ENCODE measurements at regions not wholly inside any gene's neighbourhood (a gene's known extent, or its start where the extent isn't known, plus 50 kb on each side); places are given as distances from the start of the nearest gene placed in this dataset.

DNA sequence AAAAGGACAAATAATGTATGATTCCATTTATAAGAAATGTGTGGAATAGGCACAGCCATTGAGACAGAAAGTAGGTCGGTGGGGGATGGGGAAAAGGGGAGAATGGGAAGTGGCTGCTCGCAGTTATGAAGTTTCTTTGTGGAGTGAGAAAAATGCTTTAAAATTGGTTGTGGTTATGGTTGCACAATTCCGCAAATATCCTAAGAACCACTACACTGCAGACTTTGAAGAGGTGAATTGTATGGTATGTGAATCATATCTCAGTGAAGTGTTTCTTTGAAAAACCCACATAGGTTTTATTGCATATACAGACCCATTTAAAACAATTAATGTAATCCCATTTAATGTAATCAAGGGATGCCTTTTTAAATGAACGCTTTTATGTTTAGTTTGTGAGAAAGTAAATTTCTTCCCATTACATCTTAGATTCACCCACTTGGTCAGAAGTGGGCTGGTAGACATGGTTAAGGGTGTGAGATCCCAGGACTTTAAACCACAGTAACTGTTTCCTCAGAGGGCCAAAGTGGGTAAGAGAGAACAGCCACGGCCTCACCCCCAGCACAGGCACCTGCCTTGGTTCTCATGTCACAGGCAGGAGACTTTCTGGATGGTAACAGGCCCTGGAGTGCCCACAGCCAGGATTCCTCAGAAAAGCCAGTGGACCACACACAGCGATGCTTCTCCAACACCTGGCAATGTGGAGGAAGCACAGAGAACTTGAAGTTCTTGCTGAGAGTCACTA, 119.3 kb upstream of the GJB6 start:
- Mint-ChIP-seq H3K36me3 (no peaks in the 10 kb centered on the region), H3K27ac (no peak overlapping the region), H3K9me3 (peaks cover 11% of the 10 kb centered on the region), H3K4me1 (peaks cover 11% of the 10 kb centered on the region), H3K27me3 (ENCODE audit: low read depth) (no peaks in the 10 kb centered on the region; the same call in 1 of the 2 replicates), H3K4me3 (no peak overlapping the region)
- ATAC-seq (no peak), DNase-seq (ENCODE audit: low spot score) (no peak)
- CTCF ChIA-PET = no interaction called here
- no peak for TF ChIP-seq JAZF1 (CRISPR knock-in tag; IDR thresholded peaks at IDR 0.05)
- TF ChIP-seq, protein P1, sequence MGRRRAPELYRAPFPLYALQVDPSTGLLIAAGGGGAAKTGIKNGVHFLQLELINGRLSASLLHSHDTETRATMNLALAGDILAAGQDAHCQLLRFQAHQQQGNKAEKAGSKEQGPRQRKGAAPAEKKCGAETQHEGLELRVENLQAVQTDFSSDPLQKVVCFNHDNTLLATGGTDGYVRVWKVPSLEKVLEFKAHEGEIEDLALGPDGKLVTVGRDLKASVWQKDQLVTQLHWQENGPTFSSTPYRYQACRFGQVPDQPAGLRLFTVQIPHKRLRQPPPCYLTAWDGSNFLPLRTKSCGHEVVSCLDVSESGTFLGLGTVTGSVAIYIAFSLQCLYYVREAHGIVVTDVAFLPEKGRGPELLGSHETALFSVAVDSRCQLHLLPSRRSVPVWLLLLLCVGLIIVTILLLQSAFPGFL (CRISPR knock-in tag; IDR thresholded peaks at IDR 0.05; ENCODE audit: borderline replicate concordance) = no peak
- TF ChIP-seq ELF4 (CRISPR knock-in tag; IDR thresholded peaks at IDR 0.05; ENCODE audit: low read depth) = no peak
- TF ChIP-seq TEAD1 (CRISPR knock-in tag; IDR thresholded peaks at IDR 0.05) = no peak
- TF ChIP-seq ZNF396 (CRISPR knock-in tag; IDR thresholded peaks at IDR 0.05; ENCODE audit: borderline replicate concordance) = no peak
- TF ChIP-seq SOX15 (CRISPR knock-in tag; IDR thresholded peaks at IDR 0.05) = no peak
- TF ChIP-seq ETV6 (CRISPR knock-in tag; IDR thresholded peaks at IDR 0.05) = no peak
- TF ChIP-seq, protein P2, sequence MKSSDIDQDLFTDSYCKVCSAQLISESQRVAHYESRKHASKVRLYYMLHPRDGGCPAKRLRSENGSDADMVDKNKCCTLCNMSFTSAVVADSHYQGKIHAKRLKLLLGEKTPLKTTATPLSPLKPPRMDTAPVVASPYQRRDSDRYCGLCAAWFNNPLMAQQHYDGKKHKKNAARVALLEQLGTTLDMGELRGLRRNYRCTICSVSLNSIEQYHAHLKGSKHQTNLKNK (CRISPR knock-in tag; IDR thresholded peaks at IDR 0.05) = no peak
- no peak for TF ChIP-seq ZBTB21 (CRISPR knock-in tag; IDR thresholded peaks at IDR 0.05; ENCODE audit: borderline replicate concordance)
- TF ChIP-seq ESRRA (CRISPR knock-in tag; IDR thresholded peaks at IDR 0.05; ENCODE audit: borderline replicate concordance) = no peak
- no peak for TF ChIP-seq TP53 (CRISPR knock-in tag; IDR thresholded peaks at IDR 0.05)
- no peak for TF ChIP-seq NFATC4 (CRISPR knock-in tag; IDR thresholded peaks at IDR 0.05)
- TF ChIP-seq, protein P3, sequence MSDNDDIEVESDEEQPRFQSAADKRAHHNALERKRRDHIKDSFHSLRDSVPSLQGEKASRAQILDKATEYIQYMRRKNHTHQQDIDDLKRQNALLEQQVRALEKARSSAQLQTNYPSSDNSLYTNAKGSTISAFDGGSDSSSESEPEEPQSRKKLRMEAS (CRISPR knock-in tag; IDR thresholded peaks at IDR 0.05) = no peak
- TF ChIP-seq, protein P4, sequence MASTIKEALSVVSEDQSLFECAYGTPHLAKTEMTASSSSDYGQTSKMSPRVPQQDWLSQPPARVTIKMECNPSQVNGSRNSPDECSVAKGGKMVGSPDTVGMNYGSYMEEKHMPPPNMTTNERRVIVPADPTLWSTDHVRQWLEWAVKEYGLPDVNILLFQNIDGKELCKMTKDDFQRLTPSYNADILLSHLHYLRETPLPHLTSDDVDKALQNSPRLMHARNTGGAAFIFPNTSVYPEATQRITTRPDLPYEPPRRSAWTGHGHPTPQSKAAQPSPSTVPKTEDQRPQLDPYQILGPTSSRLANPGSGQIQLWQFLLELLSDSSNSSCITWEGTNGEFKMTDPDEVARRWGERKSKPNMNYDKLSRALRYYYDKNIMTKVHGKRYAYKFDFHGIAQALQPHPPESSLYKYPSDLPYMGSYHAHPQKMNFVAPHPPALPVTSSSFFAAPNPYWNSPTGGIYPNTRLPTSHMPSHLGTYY (CRISPR knock-in tag; IDR thresholded peaks at IDR 0.05) = no peak
- no peak for TF ChIP-seq ZNF423 (CRISPR knock-in tag; IDR thresholded peaks at IDR 0.05)
- POLR2A ChIA-PET = no interaction called here

DNA sequence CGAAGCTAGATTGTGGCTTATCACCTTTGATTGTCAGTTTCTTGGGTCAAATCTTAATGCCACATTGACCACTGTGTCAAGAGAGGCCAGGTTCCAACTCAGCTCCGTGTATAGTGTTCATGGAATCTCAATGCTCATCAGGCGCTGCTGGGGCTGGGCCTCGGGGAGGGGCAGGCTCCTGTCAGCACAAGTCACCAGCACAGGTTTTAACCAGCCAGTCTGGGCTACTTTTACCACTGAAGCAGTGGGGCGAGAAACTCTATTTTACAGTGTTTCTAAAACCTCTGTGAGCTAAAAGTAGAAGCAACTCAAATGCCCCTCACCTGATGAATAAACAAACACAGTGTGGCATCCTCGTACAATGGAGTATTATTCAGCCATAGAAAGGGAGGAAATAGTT, 118.7 kb upstream of the GJB6 start:
- DNase-seq (ENCODE audit: low spot score) = no peak

More for the DNA sequence above, 118.7 kb upstream of the GJB6 start:
- Mint-ChIP-seq H3K4me1 (peaks cover 11% of the 10 kb centered on the region), H3K27me3 (ENCODE audit: low read depth) (no peaks in the 10 kb centered on the region; the same call in 1 of the 2 replicates), H3K9me3 (peaks cover 11% of the 10 kb centered on the region), H3K36me3 (no peaks in the 10 kb centered on the region), H3K4me3 (no peak overlapping the region), H3K27ac (no peak overlapping the region)
- no peak for TF ChIP-seq OVOL2 (CRISPR knock-in tag; IDR thresholded peaks at IDR 0.05; ENCODE audit: borderline replicate concordance)
- TF ChIP-seq CDX4 (CRISPR knock-in tag; IDR thresholded peaks at IDR 0.05; ENCODE audit: borderline replicate concordance) = no peak
- TF ChIP-seq, protein P1 (CRISPR knock-in tag; IDR thresholded peaks at IDR 0.05; ENCODE audit: borderline replicate concordance) = no peak
- no peak for TF ChIP-seq ETV6 (CRISPR knock-in tag; IDR thresholded peaks at IDR 0.05)
- CTCF ChIA-PET = no interaction called here
- POLR2A ChIA-PET = no interaction called here
- no peak for ATAC-seq

All from WTC11 (cell line).